Mucosa of gallbladder (tissue), 1 donor: ENCODE measurements at regions not wholly inside any gene's neighbourhood (a gene's known extent, or its start where the extent isn't known, plus 50 kb on each side); places are given as distances from the start of the nearest gene placed in this dataset.
A peak's percentile ranks its signal among the peaks of the same experiment; 100 is the strongest.

Source experiments
- DNase-seq: peaks from one replicate; pipeline ENCODE4 v3.0.0-alpha.2; 2020; ENCODE audit warnings: low spot score
- donor health status: DM: no; HTN: no; CAD: no.

- no peak for DNase-seq
These were observed 262.0 kb downstream of the PAX1 start for GRCh38 chr20:21967481-21967880.

DNA sequence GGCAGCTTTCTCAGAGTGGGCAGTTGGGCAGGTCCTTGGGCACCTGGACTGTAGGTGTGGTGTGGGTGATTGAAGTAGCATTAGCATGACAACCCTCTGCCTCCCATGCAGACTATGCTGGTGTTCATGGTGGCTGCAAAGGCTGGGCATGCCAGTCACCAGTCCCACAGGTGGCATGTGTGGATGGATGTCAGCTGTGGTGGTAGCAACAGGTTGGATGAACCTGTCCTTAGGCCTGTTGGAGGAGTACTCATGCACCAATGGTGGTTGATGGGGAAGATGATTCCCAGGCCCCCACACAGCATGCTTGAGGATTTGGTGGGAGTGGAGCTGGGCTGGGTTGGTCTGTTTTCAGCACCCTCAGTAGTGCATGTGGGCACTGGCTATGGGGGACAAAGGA, 251.1 kb downstream of the PAX1 start:
- DNase-seq: no peak

DNA sequence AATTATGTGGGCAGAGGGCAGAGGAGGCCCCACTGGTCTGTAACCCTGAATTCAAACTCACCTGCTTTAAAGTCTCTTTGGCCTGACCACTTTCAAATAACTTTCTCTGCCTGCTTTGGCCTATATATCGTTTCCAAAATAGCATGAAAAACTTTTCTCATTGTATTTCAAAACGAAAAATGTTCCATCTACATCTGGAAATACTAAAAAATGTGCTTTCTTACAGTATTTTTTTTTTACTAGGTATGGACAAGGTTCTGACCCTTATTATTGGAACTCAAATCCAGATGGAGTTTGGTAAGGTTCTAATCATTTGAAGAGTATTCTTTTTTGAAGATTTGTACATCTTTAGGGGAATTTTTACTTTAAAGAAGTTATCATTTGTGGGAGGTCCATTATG, 241.9 kb downstream of the PAX1 start:
- no peak for DNase-seq

- no peak for DNase-seq
These were observed 238.8 kb downstream of the PAX1 start for GRCh38 chr20:21944227-21944626.

DNA sequence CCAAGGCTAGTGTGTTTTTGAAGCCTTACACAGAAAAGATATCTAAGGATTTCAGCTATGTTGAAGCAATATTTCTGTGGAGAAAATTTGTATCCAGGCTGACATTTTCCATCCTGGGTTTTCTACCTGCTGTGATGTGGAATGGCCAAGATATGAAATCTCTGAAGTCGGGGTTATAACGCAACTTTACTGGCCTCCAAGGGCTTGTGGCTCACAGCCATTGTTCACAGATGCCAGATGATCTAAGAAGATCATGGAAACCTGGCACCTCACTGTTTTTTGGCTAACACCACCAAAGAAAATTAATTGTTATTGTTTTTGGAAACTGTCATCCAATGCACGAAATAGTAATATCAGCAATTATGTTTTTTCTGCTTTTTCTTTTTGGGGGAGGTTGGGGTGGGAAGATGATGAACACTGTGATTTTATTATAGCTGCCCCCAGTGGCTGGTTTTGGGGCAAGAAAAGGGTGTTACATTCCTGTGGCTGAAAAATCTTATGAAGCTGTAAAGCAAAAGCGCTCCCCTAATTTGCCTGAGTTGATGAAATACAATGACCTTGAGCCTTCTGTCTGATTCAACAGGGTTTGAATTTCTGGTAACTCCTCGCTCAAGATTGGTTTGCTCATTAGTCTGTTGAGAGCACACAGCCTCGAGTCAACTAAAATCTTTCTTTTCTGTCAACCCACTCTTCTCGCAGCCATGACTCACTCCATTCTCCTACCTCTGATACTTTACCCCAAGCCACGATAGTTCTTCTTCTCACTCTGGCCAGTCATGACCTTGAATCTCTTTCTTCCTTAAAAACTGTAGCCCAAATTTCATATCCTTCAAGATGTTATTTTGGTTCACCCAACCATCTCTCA, 236.7 kb downstream of the PAX1 start:
- no peak for DNase-seq

DNA sequence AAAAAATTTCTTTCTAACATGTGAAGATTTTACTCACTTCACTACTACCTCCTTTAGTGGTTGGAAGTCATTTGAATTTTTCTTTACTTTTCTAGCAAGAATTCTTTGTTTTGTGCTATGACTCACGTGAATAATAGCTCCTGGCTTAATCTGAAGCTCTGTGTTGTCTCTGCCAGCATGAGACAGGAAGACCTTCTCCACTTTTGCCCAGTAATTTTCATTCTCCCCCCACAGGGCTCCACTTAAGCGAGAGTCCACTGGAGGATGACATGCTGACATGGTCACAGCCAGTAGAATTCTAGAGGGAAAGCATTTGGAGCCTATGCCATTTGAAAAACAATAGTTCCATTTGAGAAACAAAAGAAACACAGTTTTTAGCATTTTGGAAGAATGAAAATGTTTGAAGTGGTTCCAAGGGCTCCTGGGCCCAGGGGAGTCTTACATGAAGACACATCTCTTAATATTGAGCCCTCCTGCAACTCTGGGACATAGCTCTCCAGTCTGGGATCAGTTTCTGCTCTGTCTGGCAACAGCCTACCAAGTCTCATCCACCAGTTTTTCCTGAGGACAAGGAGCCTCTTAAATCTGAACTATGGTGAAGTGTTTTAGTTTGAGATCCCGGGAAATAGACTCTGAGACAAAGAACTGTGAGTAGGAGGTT, 231.4 kb downstream of the PAX1 start:
- DNase-seq: no peak

DNA sequence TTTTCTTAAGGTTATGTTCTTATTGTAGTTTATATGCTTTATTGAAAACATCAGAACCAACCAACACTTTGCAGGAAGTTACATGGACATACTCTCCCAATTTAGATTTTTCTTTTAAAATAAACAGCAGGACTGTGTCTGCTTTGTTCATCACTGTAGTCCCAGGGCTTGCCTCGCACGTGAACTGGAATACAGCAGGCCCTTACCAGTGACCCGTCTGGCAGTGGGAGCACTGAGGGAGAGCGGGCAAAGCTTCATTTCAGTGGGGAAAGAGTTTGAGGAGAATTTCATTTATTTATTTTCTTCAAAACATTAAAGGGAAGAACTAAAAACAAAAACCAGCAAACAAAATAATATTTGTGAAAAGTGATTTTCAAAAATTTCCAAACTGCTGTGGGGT, 230.8 kb downstream of the PAX1 start:
- DNase-seq: no peak

DNA sequence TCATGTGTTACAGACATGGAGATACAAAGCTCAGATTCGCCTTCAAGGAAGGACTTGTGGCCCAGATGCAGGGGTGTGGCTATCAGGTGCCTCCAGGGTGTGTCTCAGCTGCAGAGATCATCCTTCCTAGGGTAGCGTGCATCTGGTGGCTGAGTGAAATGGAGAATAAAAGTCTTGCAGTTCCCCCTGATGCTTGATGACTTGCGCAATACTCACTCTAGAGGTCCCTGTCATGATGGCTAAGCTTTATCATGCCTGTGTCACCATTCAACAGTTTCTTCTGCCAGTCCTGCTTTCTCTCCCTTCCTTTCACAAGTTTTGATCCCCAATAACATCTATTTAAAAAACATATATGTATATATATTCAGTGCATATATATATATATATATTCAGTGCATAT, 228.1 kb downstream of the PAX1 start:
- DNase-seq: no peak

DNA sequence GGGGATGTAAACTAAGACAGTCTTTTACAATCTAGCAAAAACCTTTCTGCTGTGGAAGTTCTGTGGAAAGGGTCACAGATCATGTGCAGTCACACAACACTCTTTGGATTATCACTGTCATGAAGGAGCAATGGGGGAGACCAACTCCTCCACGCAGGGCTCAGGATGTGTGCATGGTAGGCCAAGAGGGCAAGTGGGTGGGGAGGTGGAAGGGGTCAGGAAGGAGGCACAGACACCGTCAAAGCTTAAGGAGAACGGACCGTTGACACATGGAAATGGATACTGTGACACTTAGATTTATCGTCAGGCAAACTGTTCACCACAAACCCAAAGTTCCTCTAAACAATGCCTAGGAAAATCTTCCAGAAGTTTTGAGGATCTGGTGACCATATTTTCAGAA, 215.8 kb downstream of the PAX1 start:
- no peak for DNase-seq

GRCh38 chr20:21920211-21920610, 214.7 kb downstream of the PAX1 start:
- DNase-seq: no peak

- no peak for DNase-seq
These were observed 212.9 kb downstream of the PAX1 start for GRCh38 chr20:21918398-21918797.

DNA sequence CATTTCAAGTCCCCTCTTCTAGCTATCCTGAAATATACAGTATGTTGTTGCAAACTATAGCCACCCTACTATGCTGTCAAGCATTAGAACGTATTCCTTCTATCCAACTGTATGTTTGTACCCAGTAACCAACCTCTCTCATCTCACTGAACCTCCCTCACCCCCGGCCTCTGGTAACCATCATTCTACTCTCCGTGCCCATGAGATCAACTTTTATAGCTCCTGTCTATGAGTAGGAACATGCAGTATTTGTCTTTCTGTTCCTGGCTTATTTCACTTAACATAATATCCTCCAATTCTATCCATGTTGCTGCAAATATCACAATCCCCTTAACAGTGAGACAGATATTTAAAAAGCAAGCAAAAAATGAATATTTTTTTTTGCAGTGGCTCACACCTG, 196.9 kb downstream of the PAX1 start:
- no peak for DNase-seq

- DNase-seq: peak; percentile 21
These were observed 196.2 kb downstream of the PAX1 start for GRCh38 chr20:21901470-21902275.

DNA sequence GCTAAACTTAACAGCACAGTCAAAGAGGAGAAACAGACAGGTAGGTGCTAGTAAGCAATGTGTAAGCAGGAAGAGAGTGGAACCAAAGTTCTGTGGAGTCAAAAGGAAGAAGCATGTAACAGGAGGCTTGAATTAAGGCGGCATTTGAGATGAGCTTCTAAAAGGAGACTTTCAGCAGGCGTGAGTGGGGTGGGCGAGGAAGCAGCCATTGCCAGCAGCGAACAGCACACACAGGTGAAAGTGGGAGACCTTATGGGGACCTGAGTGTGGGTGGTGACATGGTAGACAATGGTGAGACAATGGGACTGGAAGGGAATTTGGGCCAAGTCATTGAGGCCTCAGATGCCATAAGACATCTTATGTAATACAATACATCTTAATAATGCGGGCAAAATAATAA, 195.0 kb downstream of the PAX1 start:
- no peak for DNase-seq

DNA sequence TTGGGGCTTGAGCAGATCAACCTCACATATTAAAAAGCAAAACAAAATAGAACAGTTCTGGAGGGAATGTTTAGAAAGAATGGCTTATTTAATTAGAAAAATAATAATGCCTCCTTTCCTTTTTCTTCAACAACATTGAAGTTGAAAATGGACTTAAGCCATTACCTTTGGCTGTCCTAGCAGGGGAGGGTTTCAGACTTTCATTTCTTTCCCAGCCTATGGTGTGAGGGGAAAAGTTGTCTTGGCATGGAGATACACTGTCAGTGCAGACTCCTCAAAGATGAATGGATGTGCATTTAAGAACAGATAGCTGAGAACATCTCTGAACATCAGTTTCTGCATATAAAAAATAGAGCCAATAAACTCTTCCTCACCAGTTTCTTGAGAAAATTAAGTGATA, 169.5 kb downstream of the PAX1 start:
- no peak for DNase-seq

- no peak for DNase-seq
These were observed 168.7 kb downstream of the PAX1 start for GRCh38 chr20:21874127-21874526.

- DNase-seq: no peak
These were observed 167.8 kb downstream of the PAX1 start for GRCh38 chr20:21873291-21873690.

DNA sequence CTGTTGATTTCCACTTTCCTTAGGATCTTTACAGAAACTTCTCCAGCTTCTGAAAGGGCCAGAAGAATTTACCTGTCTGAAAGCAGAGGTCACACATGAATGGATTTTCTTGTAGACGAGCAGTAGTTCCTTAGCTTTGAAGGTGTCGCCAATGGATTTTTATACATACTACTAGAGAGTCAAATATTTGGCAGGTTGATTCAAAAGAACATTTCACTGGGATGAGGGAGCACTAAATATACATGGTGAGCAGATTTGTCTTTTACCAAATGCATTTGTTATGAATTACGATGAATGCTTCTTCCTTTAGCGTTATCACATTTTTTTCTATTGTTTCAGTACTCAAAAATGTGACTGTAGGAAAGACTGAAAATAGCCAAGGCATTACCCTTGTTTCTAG, 162.3 kb downstream of the PAX1 start:
- no peak for DNase-seq

GRCh38 chr20:21867353-21867752, 161.9 kb downstream of the PAX1 start:
- DNase-seq: no peak

DNA sequence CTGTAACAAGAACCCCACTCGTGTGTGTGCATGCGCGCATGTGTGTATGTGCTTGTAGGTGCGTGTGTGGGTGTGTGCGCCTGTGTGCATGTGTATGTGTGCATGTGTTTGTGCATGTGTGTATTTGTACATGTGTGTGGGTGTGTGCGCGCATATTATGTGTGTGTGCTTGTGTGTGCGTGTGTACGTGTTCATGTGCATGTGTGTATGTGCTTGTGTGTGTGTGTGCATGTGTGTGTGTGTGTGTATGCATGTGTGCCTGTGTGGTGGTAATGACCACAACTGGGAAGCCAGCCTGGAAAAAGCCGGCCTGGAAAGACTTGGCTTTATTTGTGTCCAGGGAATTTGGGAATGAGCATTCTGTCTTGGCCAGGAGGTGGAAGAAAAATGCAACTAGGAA, 157.5 kb downstream of the PAX1 start:
- DNase-seq: no peak

- DNase-seq: no peak
These were observed 156.9 kb downstream of the PAX1 start for GRCh38 chr20:21862259-21862946.

- DNase-seq: no peak
These were observed 135.5 kb downstream of the PAX1 start for GRCh38 chr20:21840991-21841390.
